MM.1S (cell line): ENCODE measurements at regions not wholly inside any gene's neighbourhood (a gene's known extent, or its start where the extent isn't known, plus 50 kb on each side); places are given as distances from the start of the nearest gene placed in this dataset.

Experiments
- EZH2 ChIP-seq: fragments of 300-600 bp; sonication (generic); optimal IDR thresholded peaks from 2 replicates; pipeline ENCODE3; 2017; ENCODE audit warnings: low read depth, mild to moderate bottlenecking, antibody characterized with exemption, low read length, mixed read lengths
- TF ChIP-seq, protein P1 (sequence below): fragments of 300-600 bp; sonication (generic); IDR thresholded peaks from 2 replicates; pipeline ENCODE4 v1.5.1; 2016; ENCODE audit warnings: antibody characterized with exemption, low read length, mixed read lengths

DNA sequence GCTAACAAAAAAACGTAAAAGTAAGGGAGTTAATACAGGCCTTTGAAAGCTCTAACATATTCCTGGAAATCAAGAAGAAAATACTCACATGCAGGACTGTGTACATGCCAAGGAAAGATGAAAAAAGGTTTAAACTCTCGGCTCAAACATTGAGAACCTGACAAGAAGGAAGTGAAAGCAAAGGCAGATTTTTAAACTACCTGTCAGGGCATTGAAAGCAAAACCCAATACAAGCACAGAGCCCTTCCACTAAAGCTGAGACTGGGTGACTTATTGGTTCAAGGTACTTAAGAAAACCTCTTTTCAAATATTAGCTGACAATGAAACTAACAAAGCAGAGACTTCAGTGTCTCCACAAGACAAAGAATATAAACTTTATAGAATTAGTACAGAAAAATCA is 313.0 kb upstream of the GRID2 start:
- TF ChIP-seq, protein P1, sequence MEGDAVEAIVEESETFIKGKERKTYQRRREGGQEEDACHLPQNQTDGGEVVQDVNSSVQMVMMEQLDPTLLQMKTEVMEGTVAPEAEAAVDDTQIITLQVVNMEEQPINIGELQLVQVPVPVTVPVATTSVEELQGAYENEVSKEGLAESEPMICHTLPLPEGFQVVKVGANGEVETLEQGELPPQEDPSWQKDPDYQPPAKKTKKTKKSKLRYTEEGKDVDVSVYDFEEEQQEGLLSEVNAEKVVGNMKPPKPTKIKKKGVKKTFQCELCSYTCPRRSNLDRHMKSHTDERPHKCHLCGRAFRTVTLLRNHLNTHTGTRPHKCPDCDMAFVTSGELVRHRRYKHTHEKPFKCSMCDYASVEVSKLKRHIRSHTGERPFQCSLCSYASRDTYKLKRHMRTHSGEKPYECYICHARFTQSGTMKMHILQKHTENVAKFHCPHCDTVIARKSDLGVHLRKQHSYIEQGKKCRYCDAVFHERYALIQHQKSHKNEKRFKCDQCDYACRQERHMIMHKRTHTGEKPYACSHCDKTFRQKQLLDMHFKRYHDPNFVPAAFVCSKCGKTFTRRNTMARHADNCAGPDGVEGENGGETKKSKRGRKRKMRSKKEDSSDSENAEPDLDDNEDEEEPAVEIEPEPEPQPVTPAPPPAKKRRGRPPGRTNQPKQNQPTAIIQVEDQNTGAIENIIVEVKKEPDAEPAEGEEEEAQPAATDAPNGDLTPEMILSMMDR: no peak
- TF ChIP-seq EZH2: no peak
